ENCODE measurements at regions not wholly inside any gene's neighbourhood (a gene's known extent, or its start where the extent isn't known, plus 50 kb on each side); places are given as distances from the start of the nearest gene placed in this dataset.

- no peak for DNase-seq (ENCODE audit: insufficient read length, low spot score, missing footprints)
- H3K4me3 ChIP-seq (ENCODE audit: insufficient read depth, low read length): no peak overlapping the region
These were observed 98.6 kb downstream of the MAT2B start for GRCh38 chr5:163604013-163604412.

GRCh38 chr5:163607256-163607655, 101.8 kb downstream of the MAT2B start:
- Histone ChIP-seq H3K27me3 (ENCODE audit: insufficient read depth, low read length) (no peaks in the 10 kb centered on the region), H3K36me3 (ENCODE audit: insufficient read depth, low read length) (no peaks in the 10 kb centered on the region), H3K79me2 (ENCODE audit: insufficient read depth, low read length) (no peaks in the 10 kb centered on the region), H3K27ac (ENCODE audit: low read depth, low read length) (no peak overlapping the region), H3K4me2 (ENCODE audit: insufficient read depth, low read length) (no peak overlapping the region), H3K4me3 (ENCODE audit: insufficient read depth, low read length) (no peak overlapping the region), H2AFZ (ENCODE audit: low read length) (no peak overlapping the region), H3K9me3 (ENCODE audit: low read depth, low read length) (no peaks in the 10 kb centered on the region), H4K20me1 (ENCODE audit: insufficient read depth, low read length) (no peaks in the 10 kb centered on the region), H3K4me1 (ENCODE audit: insufficient read depth, low read length) (no peaks in the 10 kb centered on the region)
- TF ChIP-seq CTCF (IDR thresholded peaks at IDR 0.05; ENCODE audit: extremely low read depth, low read depth, low read length): no peak
- DNase-seq (ENCODE audit: insufficient read length, low spot score, missing footprints): no peak

More at GRCh38 chr5:163604013-163604412, 98.6 kb downstream of the MAT2B start:
- H4K20me1 ChIP-seq (ENCODE audit: insufficient read depth, low read length): no peaks in the 10 kb centered on the region
- H3K4me1 ChIP-seq (ENCODE audit: insufficient read depth, low read length): no peaks in the 10 kb centered on the region
- TF ChIP-seq CTCF (IDR thresholded peaks at IDR 0.05; ENCODE audit: extremely low read depth, low read depth, low read length): no peak
- no peak overlapping the region for H3K27ac ChIP-seq (ENCODE audit: low read depth, low read length)
- no peak overlapping the region for H3K4me2 ChIP-seq (ENCODE audit: insufficient read depth, low read length)
- no peaks in the 10 kb centered on the region for H3K9me3 ChIP-seq (ENCODE audit: low read depth, low read length)
- no peak overlapping the region for H2AFZ ChIP-seq (ENCODE audit: low read length)
- no peaks in the 10 kb centered on the region for H3K79me2 ChIP-seq (ENCODE audit: insufficient read depth, low read length)
- no peaks in the 10 kb centered on the region for H3K27me3 ChIP-seq (ENCODE audit: insufficient read depth, low read length)
- H3K36me3 ChIP-seq (ENCODE audit: insufficient read depth, low read length): no peaks in the 10 kb centered on the region

GRCh38 chr5:163608621-163609020, 103.2 kb downstream of the MAT2B start:
- H2AFZ ChIP-seq (ENCODE audit: low read length): no peak overlapping the region
- no peaks in the 10 kb centered on the region for H3K79me2 ChIP-seq (ENCODE audit: insufficient read depth, low read length)
- no peak overlapping the region for H3K27ac ChIP-seq (ENCODE audit: low read depth, low read length)
- H3K4me3 ChIP-seq (ENCODE audit: insufficient read depth, low read length): no peak overlapping the region
- no peaks in the 10 kb centered on the region for H3K4me1 ChIP-seq (ENCODE audit: insufficient read depth, low read length)
- H4K20me1 ChIP-seq (ENCODE audit: insufficient read depth, low read length): no peaks in the 10 kb centered on the region
- no peak for TF ChIP-seq CTCF (IDR thresholded peaks at IDR 0.05; ENCODE audit: extremely low read depth, low read depth, low read length)
- H3K4me2 ChIP-seq (ENCODE audit: insufficient read depth, low read length): no peak overlapping the region
- no peaks in the 10 kb centered on the region for H3K9me3 ChIP-seq (ENCODE audit: low read depth, low read length)
- no peaks in the 10 kb centered on the region for H3K27me3 ChIP-seq (ENCODE audit: insufficient read depth, low read length)
- no peak for DNase-seq (ENCODE audit: insufficient read length, low spot score, missing footprints)
- no peaks in the 10 kb centered on the region for H3K36me3 ChIP-seq (ENCODE audit: insufficient read depth, low read length)

- Histone ChIP-seq H3K9me3 (ENCODE audit: low read depth, low read length) (no peaks in the 10 kb centered on the region), H3K27ac (ENCODE audit: low read depth, low read length) (no peak overlapping the region), H3K79me2 (ENCODE audit: insufficient read depth, low read length) (no peaks in the 10 kb centered on the region), H4K20me1 (ENCODE audit: insufficient read depth, low read length) (no peaks in the 10 kb centered on the region), H3K4me1 (ENCODE audit: insufficient read depth, low read length) (no peaks in the 10 kb centered on the region), H3K4me2 (ENCODE audit: insufficient read depth, low read length) (no peak overlapping the region), H3K36me3 (ENCODE audit: insufficient read depth, low read length) (no peaks in the 10 kb centered on the region), H2AFZ (ENCODE audit: low read length) (no peak overlapping the region), H3K4me3 (ENCODE audit: insufficient read depth, low read length) (no peak overlapping the region), H3K27me3 (ENCODE audit: insufficient read depth, low read length) (no peaks in the 10 kb centered on the region)
- no peak for TF ChIP-seq CTCF (IDR thresholded peaks at IDR 0.05; ENCODE audit: extremely low read depth, low read depth, low read length)
- no peak for DNase-seq (ENCODE audit: insufficient read length, low spot score, missing footprints)
These were observed 104.5 kb downstream of the MAT2B start for GRCh38 chr5:163609910-163610309.
